Transverse colon (tissue), 4 donors: ENCODE measurements at regions not wholly inside any gene's neighbourhood (a gene's known extent, or its start where the extent isn't known, plus 50 kb on each side); places are given as distances from the start of the nearest gene placed in this dataset.
A peak's percentile ranks its signal among the peaks of the same experiment; 100 is the strongest.

ENCODE experiments used
- DNase-seq: peaks from one replicate; pipeline ENCODE4 v3.0.0-alpha.2; 2019
- H3K27ac ChIP-seq, 4 donors: fragments of 200-600 bp; sonication (generic); 2 replicates each; pipeline ENCODE4 v1.5.1; 2016 to 2018; ENCODE audit warnings: inconsistent platforms in 4 of 4
- H3K27me3 ChIP-seq: fragments of 200-600 bp; sonication (generic); 2 replicates; pipeline ENCODE4 v1.5.1; 2017; ENCODE audit warnings: inconsistent platforms
- H3K36me3 ChIP-seq, 4 donors: fragments of 200-600 bp; sonication (generic); 2 replicates each; pipeline ENCODE4 v1.5.1; 2017 to 2019; ENCODE audit warnings: inconsistent platforms in 4 of 4
- H3K4me1 ChIP-seq, 4 donors: fragments of 200-600 bp; sonication (generic); 2 replicates each; pipeline ENCODE4 v1.5.1; 2017 to 2020; ENCODE audit warnings: inconsistent platforms in 4 of 4
- H3K4me3 ChIP-seq, 4 donors: fragments of 200-600 bp; sonication (generic); 1 replicate in 1 of 4; 2 replicates in 3 of 4; pipeline versions ENCODE4 v1.5.1 to v1.6.1; 2017 to 2019; ENCODE audit warnings: inconsistent platforms in 4 of 4
- H3K9me3 ChIP-seq, 2 donors: fragments of 200-600 bp; sonication (generic); 2 replicates each; pipeline ENCODE4 v1.5.1; 2017 to 2019; ENCODE audit warnings: inconsistent platforms in 2 of 2
- CTCF ChIP-seq, 5 experiments: fragments of 200-600 bp in 3 of 5; fragments of 450-650 bp in 2 of 5; sonication (generic) in 3 of 5; IDR thresholded peaks; 1 replicate in 2 of 5; 2 replicates in 3 of 5; pipeline ENCODE4 v1.5.1; 2016 to 2017; ENCODE audit warnings: antibody characterized with exemption in 5 of 5, inconsistent platforms in 3 of 5, mild to moderate bottlenecking in 2 of 5, moderate library complexity in 1 of 5
- EP300 ChIP-seq: sonication (generic); formaldehyde crosslinking; IDR thresholded peaks from one replicate; pipeline ENCODE4 v1.6.1; 2017; ENCODE audit warnings: antibody characterized with exemption, low read depth
- POLR2A ChIP-seq: fragments of 450-650 bp; IDR thresholded peaks from one replicate; pipeline ENCODE4 v1.6.1; 2016; ENCODE audit warnings: antibody characterized with exemption, mild to moderate bottlenecking, moderate library complexity
- POLR2AphosphoS5 ChIP-seq, 3 donors: sonication (generic); formaldehyde crosslinking; IDR thresholded peaks; one replicate each; pipeline ENCODE4 v1.6.1; 2016; ENCODE audit warnings: antibody characterized with exemption in 3 of 3
- WGBS, 2 donors: methylation state at CpG; one replicate each; pipeline ENCODE4 v1.1.5; 2018; ENCODE audit warnings: low coverage in 1 of 2; 5-methylcytosine and 5-hydroxymethylcytosine counted together
- in situ Hi-C, 4 donors: fragments of 200-750 bp; cut with MboI; loops; one replicate each; pipeline versions ENCODE4 v1.15.0 to v1.15.1; 2017; ENCODE audit warnings: low sequenced_read_pairs in 3 of 4, low pct_ligation_motif_present in 1 of 4, low pct_unique_long_range_greater_than_20kb in 1 of 4
- intact Hi-C: fragments of 100-400 bp; cut with DNase I; formaldehyde crosslinking; loops from one replicate; pipeline ENCODE4 v1.15.1; 2023; ENCODE audit warnings: low total_unique reads

GRCh38 chr18:1408376-1408775, 503.7 kb downstream of the ADCYAP1 start:
- WGBS, 2 donors, result 27 to 58% methylated on average over 2 of the region's 2 CpGs
- TF ChIP-seq POLR2AphosphoS5 (IDR thresholded peaks at IDR 0.05) (no peak), POLR2A (no peak), CTCF (IDR thresholded peaks at IDR 0.05) (no peak), EP300 (no peak)

GRCh38 chr18:1412655-1413322, 508.1 kb downstream of the ADCYAP1 start:
- Histone ChIP-seq H3K36me3 (no peaks in the 10 kb centered on the region), H3K27me3 (no peaks in the 10 kb centered on the region), H3K9me3 (no peaks in the 10 kb centered on the region), H3K4me3 (no peak overlapping the region), H3K27ac (no peak overlapping the region), H3K4me1 (no peaks in the 10 kb centered on the region)
- in situ Hi-C loops (no loop called here), intact Hi-C loops (no loop called here)
- no peak for TF ChIP-seq EP300
- TF ChIP-seq CTCF (IDR thresholded peaks at IDR 0.05), result no peak
- TF ChIP-seq POLR2AphosphoS5 (IDR thresholded peaks at IDR 0.05), result no peak
- no peak for TF ChIP-seq POLR2A
- WGBS, 2 donors, result 32% methylated on average over 2 of the region's 2 CpGs; no CpG with 5 or more reads in 1 of the 2 donors
- no peak for DNase-seq

More at GRCh38 chr18:1408376-1408775, 503.7 kb downstream of the ADCYAP1 start:
- Histone ChIP-seq H3K27me3 (no peaks in the 10 kb centered on the region), H3K27ac (no peak overlapping the region), H3K4me1 (no peaks in the 10 kb centered on the region), H3K9me3 (no peaks in the 10 kb centered on the region), H3K4me3 (no peak overlapping the region), H3K36me3 (no peaks in the 10 kb centered on the region)
- DNase-seq, result no peak
- in situ Hi-C loops, result no loop called here
- intact Hi-C loops, result no loop called here

GRCh38 chr18:1413323-1413675, 508.6 kb downstream of the ADCYAP1 start:
- Histone ChIP-seq H3K9me3 (no peaks in the 10 kb centered on the region), H3K4me3 (no peak overlapping the region), H3K27me3 (no peaks in the 10 kb centered on the region), H3K4me1 (no peaks in the 10 kb centered on the region), H3K36me3 (no peaks in the 10 kb centered on the region), H3K27ac (no peak overlapping the region)
- in situ Hi-C loops (no loop called here), intact Hi-C loops (no loop called here)
- TF ChIP-seq POLR2AphosphoS5 (IDR thresholded peaks at IDR 0.05) (peak in 1 of 3 donors; percentile 52), CTCF (IDR thresholded peaks at IDR 0.05) (no peak), EP300 (no peak), POLR2A (no peak)
- 59 to 66% methylated on average over 5 of the region's 5 CpGs for WGBS, 2 donors
- no peak for DNase-seq

GRCh38 chr18:1416074-1416473, 511.4 kb downstream of the ADCYAP1 start:
- TF ChIP-seq POLR2AphosphoS5 (IDR thresholded peaks at IDR 0.05) (no peak), POLR2A (no peak), CTCF (IDR thresholded peaks at IDR 0.05) (no peak), EP300 (no peak)
- no peak for DNase-seq
- intact Hi-C loops (no loop called here), in situ Hi-C loops (no loop called here)
- Histone ChIP-seq H3K27ac (no peak overlapping the region), H3K36me3 (no peaks in the 10 kb centered on the region), H3K4me1 (no peaks in the 10 kb centered on the region), H3K27me3 (no peaks in the 10 kb centered on the region), H3K4me3 (no peak overlapping the region), H3K9me3 (no peaks in the 10 kb centered on the region)
- WGBS, 2 donors, result 84 to 87% methylated on average over 6 of the region's 6 CpGs
